ENCODE measurements at regions not wholly inside any gene's neighbourhood (a gene's known extent, or its start where the extent isn't known, plus 50 kb on each side); places are given as distances from the start of the nearest gene placed in this dataset.

DNA sequence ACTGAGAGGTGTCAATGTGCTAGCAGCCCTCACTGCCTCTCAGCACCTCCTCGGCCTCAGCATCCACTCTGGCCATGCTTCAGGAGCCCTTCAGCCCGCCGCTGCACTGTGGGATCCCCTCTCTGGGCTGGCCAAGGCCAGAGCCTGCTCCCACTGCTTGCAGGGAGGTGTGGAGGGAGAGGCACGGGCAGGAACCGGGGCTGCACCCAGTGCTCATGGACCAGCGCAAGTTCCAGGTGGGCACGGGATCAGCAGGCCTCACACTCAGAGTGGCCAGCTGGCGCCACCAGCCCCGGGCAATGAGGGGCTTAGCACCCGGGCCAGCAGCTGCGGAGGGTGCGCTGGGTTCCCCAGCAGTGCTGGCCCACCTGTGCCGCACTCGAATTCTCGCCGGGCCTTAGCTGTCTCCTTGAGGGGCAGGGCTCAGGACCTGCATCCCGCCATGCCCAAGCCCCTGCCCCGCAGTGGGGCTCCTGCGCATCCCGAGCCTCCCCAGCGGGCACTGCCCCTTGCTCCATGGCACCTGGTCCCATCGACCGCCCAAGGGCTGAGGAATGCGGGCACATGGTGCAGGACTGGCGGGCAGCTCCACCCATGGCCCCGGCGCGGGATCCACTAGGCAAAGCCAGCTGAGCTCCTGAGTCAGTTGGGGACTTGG, 80.4 kb upstream of the MANEA start (continued):
- TF ChIP-seq SP2 (IDR thresholded peaks at IDR 0.05; ENCODE audit: extremely low read depth, low read depth, low read length, poor library complexity, severe bottlenecking) (no peak), ZNF165 (CRISPR knock-in tag; IDR thresholded peaks at IDR 0.05; ENCODE audit: borderline replicate concordance) (no peak), HDGF (IDR thresholded peaks at IDR 0.05) (no peak), ZNF551 (CRISPR knock-in tag; IDR thresholded peaks at IDR 0.05) (no peak), MAZ (CRISPR knock-in tag; conservative IDR thresholded peaks at IDR 0.05 in 1 of 2, IDR thresholded peaks at IDR 0.05 in 1 of 2) (no peak)
- TF ChIP-seq, protein P1, sequence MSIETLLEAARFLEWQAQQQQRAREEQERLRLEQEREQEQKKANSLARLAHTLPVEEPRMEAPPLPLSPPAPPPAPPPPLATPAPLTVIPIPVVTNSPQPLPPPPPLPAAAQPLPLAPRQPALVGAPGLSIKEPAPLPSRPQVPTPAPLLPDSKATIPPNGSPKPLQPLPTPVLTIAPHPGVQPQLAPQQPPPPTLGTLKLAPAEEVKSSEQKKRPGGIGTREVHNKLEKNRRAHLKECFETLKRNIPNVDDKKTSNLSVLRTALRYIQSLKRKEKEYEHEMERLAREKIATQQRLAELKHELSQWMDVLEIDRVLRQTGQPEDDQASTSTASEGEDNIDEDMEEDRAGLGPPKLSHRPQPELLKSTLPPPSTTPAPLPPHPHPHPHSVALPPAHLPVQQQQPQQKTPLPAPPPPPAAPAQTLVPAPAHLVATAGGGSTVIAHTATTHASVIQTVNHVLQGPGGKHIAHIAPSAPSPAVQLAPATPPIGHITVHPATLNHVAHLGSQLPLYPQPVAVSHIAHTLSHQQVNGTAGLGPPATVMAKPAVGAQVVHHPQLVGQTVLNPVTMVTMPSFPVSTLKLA (conservative IDR thresholded peaks at IDR 0.05), result no peak
- TF ChIP-seq, protein P2, sequence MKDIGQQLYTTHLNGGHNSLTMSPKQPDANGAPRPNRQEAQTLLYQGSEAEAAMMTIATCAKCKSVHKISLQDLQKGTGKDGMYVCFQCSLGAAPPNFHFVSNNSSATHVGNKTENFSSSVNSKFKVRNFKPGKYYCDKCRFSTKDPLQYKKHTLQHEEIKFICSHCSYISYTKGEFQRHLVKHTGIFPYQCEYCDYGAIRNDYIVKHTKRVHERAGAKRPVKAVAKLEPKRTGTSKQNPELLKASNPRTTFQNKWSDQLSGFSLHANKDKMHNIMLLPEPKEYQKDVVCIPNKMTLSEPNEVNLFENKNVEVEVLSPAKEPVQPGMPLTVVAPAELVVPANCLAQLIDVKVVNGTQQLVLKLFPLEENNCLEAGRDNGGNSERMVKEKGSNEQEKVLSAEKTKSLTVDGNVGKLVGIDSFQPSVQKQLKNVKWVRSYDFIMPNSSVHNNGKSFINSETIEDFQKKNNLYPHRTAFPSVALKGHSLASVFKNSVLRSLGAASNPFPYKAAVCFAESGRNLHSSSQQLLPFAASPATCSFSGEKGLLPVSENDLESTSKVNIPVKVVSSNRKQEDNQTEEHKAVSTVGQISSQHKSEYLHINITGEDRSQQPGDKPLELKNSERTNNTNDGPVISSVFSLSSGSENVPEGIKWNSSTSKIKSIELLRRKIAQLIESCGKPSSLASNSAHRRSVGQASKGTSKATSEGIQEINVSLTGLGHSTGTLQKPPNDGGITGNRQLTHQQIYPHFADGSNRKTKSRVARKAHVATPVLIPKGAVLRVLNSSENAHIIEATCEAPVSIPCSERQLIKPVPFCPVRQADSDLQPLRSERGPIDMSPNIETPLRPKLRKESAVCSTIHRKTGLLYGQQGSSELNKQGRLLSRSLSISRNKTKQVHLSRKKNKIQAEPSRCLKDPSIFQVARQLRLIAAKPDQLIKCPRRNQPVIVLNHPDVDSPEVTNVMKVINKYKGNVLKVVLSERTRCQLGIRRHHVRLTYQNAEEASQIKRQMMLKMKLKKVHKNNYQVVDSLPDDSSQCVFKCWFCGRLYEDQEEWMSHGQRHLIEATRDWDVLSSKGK (CRISPR knock-in tag; IDR thresholded peaks at IDR 0.05), result no peak
